HFFc6 (cell line): ENCODE measurements at regions not wholly inside any gene's neighbourhood (a gene's known extent, or its start where the extent isn't known, plus 50 kb on each side); places are given as distances from the start of the nearest gene placed in this dataset.

Source experiments
- DNase-seq: peaks from one replicate; pipeline ENCODE4 v3.0.0-alpha.2; 2018
- H3K27ac Mint-ChIP-seq: 2 replicates; pipeline ENCODE4 v1.8.0; 2020; ENCODE audit warnings: mild to moderate bottlenecking, mixed read lengths
- H3K27me3 Mint-ChIP-seq: 2 replicates; pipeline ENCODE4 v1.8.0; 2021; ENCODE audit warnings: mild to moderate bottlenecking, moderate library complexity, mixed read lengths; ENCODE audit not compliant: insufficient read depth
- H3K36me3 Mint-ChIP-seq: 2 replicates; pipeline ENCODE4 v1.8.0; 2021; ENCODE audit warnings: low read depth, mixed read lengths
- H3K4me1 Mint-ChIP-seq: 2 replicates; pipeline ENCODE4 v1.8.0; 2020; ENCODE audit warnings: low read depth, mixed read lengths
- H3K4me3 Mint-ChIP-seq: 2 replicates; pipeline ENCODE4 v1.8.0; 2020; ENCODE audit warnings: mild to moderate bottlenecking, moderate library complexity, mixed read lengths
- H3K9me3 Mint-ChIP-seq: 2 replicates; pipeline ENCODE4 v1.8.0; 2020; ENCODE audit warnings: mild to moderate bottlenecking, mixed read lengths
- CTCF ChIP-seq: fragments of 200-600 bp; sonication (generic); IDR thresholded peaks from 2 replicates; pipeline ENCODE4 v1.5.0; 2021; ENCODE audit warnings: antibody characterized with exemption, mild to moderate bottlenecking

- Mint-ChIP-seq H3K27me3 (peaks cover 2% of the 10 kb centered on the region; the same call in 1 of the 2 replicates), H3K27ac (no peak overlapping the region), H3K4me3 (no peak overlapping the region), H3K36me3 (no peaks in the 10 kb centered on the region), H3K4me1 (no peaks in the 10 kb centered on the region), H3K9me3 (peaks cover 12% of the 10 kb centered on the region)
- DNase-seq, result no peak
- no peak for TF ChIP-seq CTCF
Observed at GRCh38 chr9:15047028-15047551, 136.9 kb upstream of the FREM1 start.

GRCh38 chr9:15033316-15033715, 123.1 kb upstream of the FREM1 start:
- no peak for TF ChIP-seq CTCF
- H3K4me3 Mint-ChIP-seq, result no peak overlapping the region

GRCh38 chr9:15032860-15033259, 122.6 kb upstream of the FREM1 start:
- no peak for DNase-seq
- Mint-ChIP-seq H3K36me3 (no peaks in the 10 kb centered on the region), H3K4me3 (no peak overlapping the region), H3K27ac (no peak overlapping the region), H3K27me3 (no peaks in the 10 kb centered on the region; the same call in 1 of the 2 replicates), H3K9me3 (peaks cover 28% of the 10 kb centered on the region), H3K4me1 (no peaks in the 10 kb centered on the region)
- no peak for TF ChIP-seq CTCF

More at GRCh38 chr9:15033316-15033715, 123.1 kb upstream of the FREM1 start:
- Mint-ChIP-seq H3K36me3 (no peaks in the 10 kb centered on the region), H3K4me1 (no peaks in the 10 kb centered on the region), H3K27ac (no peak overlapping the region), H3K9me3 (peaks cover 24% of the 10 kb centered on the region), H3K27me3 (no peaks in the 10 kb centered on the region; the same call in 1 of the 2 replicates)
- no peak for DNase-seq

- no peak for TF ChIP-seq CTCF
- no peak overlapping the region for H3K27ac Mint-ChIP-seq
- H3K4me3 Mint-ChIP-seq, result no peak overlapping the region
- no peaks in the 10 kb centered on the region for H3K4me1 Mint-ChIP-seq
- H3K36me3 Mint-ChIP-seq, result no peaks in the 10 kb centered on the region
- H3K9me3 Mint-ChIP-seq, result peaks cover 9% of the 10 kb centered on the region
- DNase-seq, result no peak
- H3K27me3 Mint-ChIP-seq, result no peaks in the 10 kb centered on the region; the same call in 1 of the 2 replicates
Observed at GRCh38 chr9:15021146-15021545, 110.9 kb upstream of the FREM1 start.

GRCh38 chr9:15018096-15018637, 107.9 kb upstream of the FREM1 start:
- no peaks in the 10 kb centered on the region; the same call in none of the 2 replicates for H3K9me3 Mint-ChIP-seq

More at GRCh38 chr9:15018096-15018637, 107.9 kb upstream of the FREM1 start:
- Mint-ChIP-seq H3K4me1 (no peaks in the 10 kb centered on the region), H3K27me3 (no peaks in the 10 kb centered on the region; the same call in 1 of the 2 replicates), H3K4me3 (no peak overlapping the region), H3K36me3 (no peaks in the 10 kb centered on the region), H3K27ac (no peak overlapping the region)
- TF ChIP-seq CTCF, result no peak
- no peak for DNase-seq
